ENCODE measurements at regions not wholly inside any gene's neighbourhood (a gene's known extent, or its start where the extent isn't known, plus 50 kb on each side); places are given as distances from the start of the nearest gene placed in this dataset.

GRCh38 chr18:76161983-76162382 is 333.1 kb downstream of the ZNF516 start:
- WGBS (ENCODE audit: insufficient coverage, low lambda C conversion rate), result no CpG with 5 or more reads among the region's 1 CpG
- no peaks in the 10 kb centered on the region for H3K4me1 ChIP-seq (ENCODE audit: control insufficient read depth, insufficient read depth, low read length)

GRCh38 chr18:76153691-76154090 is 341.4 kb downstream of the ZNF516 start:
- Histone ChIP-seq H3K4me3 (ENCODE audit: low read length) (no peak overlapping the region), H3K27me3 (ENCODE audit: control insufficient read depth, insufficient read depth, low read length) (no peaks in the 10 kb centered on the region), H3K36me3 (ENCODE audit: control insufficient read depth, insufficient read depth, low read length) (no peaks in the 10 kb centered on the region), H3K4me1 (ENCODE audit: control insufficient read depth, insufficient read depth, low read length) (no peaks in the 10 kb centered on the region), H3K9me3 (ENCODE audit: control insufficient read depth, low read depth, low read length) (no peaks in the 10 kb centered on the region), H3K27ac (ENCODE audit: low read length) (no peak overlapping the region)
- no peak for DNase-seq
- 82% methylated on average over 4 of the region's 17 CpGs for WGBS (ENCODE audit: insufficient coverage, low lambda C conversion rate)

More at GRCh38 chr18:76161983-76162382, 333.1 kb downstream of the ZNF516 start:
- DNase-seq, result no peak
- no peaks in the 10 kb centered on the region for H3K9me3 ChIP-seq (ENCODE audit: control insufficient read depth, low read depth, low read length)
- no peak overlapping the region for H3K4me3 ChIP-seq (ENCODE audit: low read length)
- no peaks in the 10 kb centered on the region for H3K27me3 ChIP-seq (ENCODE audit: control insufficient read depth, insufficient read depth, low read length)
- H3K36me3 ChIP-seq (ENCODE audit: control insufficient read depth, insufficient read depth, low read length), result no peaks in the 10 kb centered on the region
- no peak overlapping the region for H3K27ac ChIP-seq (ENCODE audit: low read length)

GRCh38 chr18:76149734-76150133 is 345.3 kb downstream of the ZNF516 start:
- no peaks in the 10 kb centered on the region for H3K36me3 ChIP-seq (ENCODE audit: control insufficient read depth, insufficient read depth, low read length)
- no peak overlapping the region for H3K4me3 ChIP-seq (ENCODE audit: low read length)
- no peak for DNase-seq
- no peaks in the 10 kb centered on the region for H3K27me3 ChIP-seq (ENCODE audit: control insufficient read depth, insufficient read depth, low read length)
- peaks cover 3% of the 10 kb centered on the region for H3K9me3 ChIP-seq (ENCODE audit: control insufficient read depth, low read depth, low read length)
- no peak overlapping the region for H3K27ac ChIP-seq (ENCODE audit: low read length)
- 90% methylated on average over 2 of the region's 7 CpGs for WGBS (ENCODE audit: insufficient coverage, low lambda C conversion rate)
- no peaks in the 10 kb centered on the region for H3K4me1 ChIP-seq (ENCODE audit: control insufficient read depth, insufficient read depth, low read length)

GRCh38 chr18:76149284-76149683 is 345.8 kb downstream of the ZNF516 start:
- peaks cover 3% of the 10 kb centered on the region for H3K9me3 ChIP-seq (ENCODE audit: control insufficient read depth, low read depth, low read length)
- no peak overlapping the region for H3K4me3 ChIP-seq (ENCODE audit: low read length)
- H3K4me1 ChIP-seq (ENCODE audit: control insufficient read depth, insufficient read depth, low read length), result no peaks in the 10 kb centered on the region
- DNase-seq, result no peak
- no peaks in the 10 kb centered on the region for H3K36me3 ChIP-seq (ENCODE audit: control insufficient read depth, insufficient read depth, low read length)
- 96% methylated on average over 4 of the region's 4 CpGs for WGBS (ENCODE audit: insufficient coverage, low lambda C conversion rate)
- H3K27me3 ChIP-seq (ENCODE audit: control insufficient read depth, insufficient read depth, low read length), result no peaks in the 10 kb centered on the region
- no peak overlapping the region for H3K27ac ChIP-seq (ENCODE audit: low read length)

- H3K9me3 ChIP-seq (ENCODE audit: control insufficient read depth, low read depth, low read length), result peaks cover 3% of the 10 kb centered on the region
- DNase-seq, result no peak
- 100% methylated on average over 1 of the region's 23 CpGs for WGBS (ENCODE audit: insufficient coverage, low lambda C conversion rate)
- no peak overlapping the region for H3K27ac ChIP-seq (ENCODE audit: low read length)
- H3K4me1 ChIP-seq (ENCODE audit: control insufficient read depth, insufficient read depth, low read length), result no peaks in the 10 kb centered on the region
- H3K36me3 ChIP-seq (ENCODE audit: control insufficient read depth, insufficient read depth, low read length), result no peaks in the 10 kb centered on the region
- no peaks in the 10 kb centered on the region for H3K27me3 ChIP-seq (ENCODE audit: control insufficient read depth, insufficient read depth, low read length)
- no peak overlapping the region for H3K4me3 ChIP-seq (ENCODE audit: low read length)
Measured at GRCh38 chr18:76145521-76146376, 349.3 kb downstream of the ZNF516 start.

GRCh38 chr18:76144844-76145243 is 350.2 kb downstream of the ZNF516 start:
- Histone ChIP-seq H3K4me1 (ENCODE audit: control insufficient read depth, insufficient read depth, low read length) (no peaks in the 10 kb centered on the region), H3K36me3 (ENCODE audit: control insufficient read depth, insufficient read depth, low read length) (no peaks in the 10 kb centered on the region), H3K9me3 (ENCODE audit: control insufficient read depth, low read depth, low read length) (peaks cover 3% of the 10 kb centered on the region), H3K27ac (ENCODE audit: low read length) (no peak overlapping the region), H3K4me3 (ENCODE audit: low read length) (no peak overlapping the region), H3K27me3 (ENCODE audit: control insufficient read depth, insufficient read depth, low read length) (no peaks in the 10 kb centered on the region)
- DNase-seq, result no peak
- 76% methylated on average over 5 of the region's 18 CpGs for WGBS (ENCODE audit: insufficient coverage, low lambda C conversion rate)

- H3K27ac ChIP-seq (ENCODE audit: low read length), result no peak overlapping the region
- no CpG with 5 or more reads among the region's 2 CpGs for WGBS (ENCODE audit: insufficient coverage, low lambda C conversion rate)
- no peak for DNase-seq
- no peak overlapping the region for H3K4me3 ChIP-seq (ENCODE audit: low read length)
- H3K27me3 ChIP-seq (ENCODE audit: control insufficient read depth, insufficient read depth, low read length), result no peaks in the 10 kb centered on the region
- H3K4me1 ChIP-seq (ENCODE audit: control insufficient read depth, insufficient read depth, low read length), result no peaks in the 10 kb centered on the region
- no peaks in the 10 kb centered on the region for H3K36me3 ChIP-seq (ENCODE audit: control insufficient read depth, insufficient read depth, low read length)
- peaks cover 3% of the 10 kb centered on the region for H3K9me3 ChIP-seq (ENCODE audit: control insufficient read depth, low read depth, low read length)
Measured at GRCh38 chr18:76142611-76143010, 352.4 kb downstream of the ZNF516 start.

- DNase-seq, result no peak
- no CpG with 5 or more reads among the region's 1 CpG for WGBS (ENCODE audit: insufficient coverage, low lambda C conversion rate)
- Histone ChIP-seq H3K4me3 (ENCODE audit: low read length) (no peak overlapping the region), H3K36me3 (ENCODE audit: control insufficient read depth, insufficient read depth, low read length) (no peaks in the 10 kb centered on the region), H3K27ac (ENCODE audit: low read length) (no peak overlapping the region), H3K27me3 (ENCODE audit: control insufficient read depth, insufficient read depth, low read length) (no peaks in the 10 kb centered on the region), H3K9me3 (ENCODE audit: control insufficient read depth, low read depth, low read length) (no peaks in the 10 kb centered on the region), H3K4me1 (ENCODE audit: control insufficient read depth, insufficient read depth, low read length) (no peaks in the 10 kb centered on the region)
Measured at GRCh38 chr18:76139844-76140243, 355.2 kb downstream of the ZNF516 start.

- no peak overlapping the region for H3K4me3 ChIP-seq (ENCODE audit: low read length)
- no peak for DNase-seq
- H3K27ac ChIP-seq (ENCODE audit: low read length), result no peak overlapping the region
- no peaks in the 10 kb centered on the region for H3K4me1 ChIP-seq (ENCODE audit: control insufficient read depth, insufficient read depth, low read length)
- H3K36me3 ChIP-seq (ENCODE audit: control insufficient read depth, insufficient read depth, low read length), result no peaks in the 10 kb centered on the region
- WGBS (ENCODE audit: insufficient coverage, low lambda C conversion rate), result no CpG with 5 or more reads among the region's 6 CpGs
- no peaks in the 10 kb centered on the region for H3K27me3 ChIP-seq (ENCODE audit: control insufficient read depth, insufficient read depth, low read length)
- no peaks in the 10 kb centered on the region for H3K9me3 ChIP-seq (ENCODE audit: control insufficient read depth, low read depth, low read length)
Measured at GRCh38 chr18:76137216-76137615, 357.8 kb downstream of the ZNF516 start.

- no peak for DNase-seq
- H3K27me3 ChIP-seq (ENCODE audit: control insufficient read depth, insufficient read depth, low read length), result no peaks in the 10 kb centered on the region
- no peaks in the 10 kb centered on the region for H3K36me3 ChIP-seq (ENCODE audit: control insufficient read depth, insufficient read depth, low read length)
- no peaks in the 10 kb centered on the region for H3K9me3 ChIP-seq (ENCODE audit: control insufficient read depth, low read depth, low read length)
- WGBS (ENCODE audit: insufficient coverage, low lambda C conversion rate), result 98% methylated on average over 7 of the region's 10 CpGs
- H3K4me1 ChIP-seq (ENCODE audit: control insufficient read depth, insufficient read depth, low read length), result no peaks in the 10 kb centered on the region
- H3K27ac ChIP-seq (ENCODE audit: low read length), result no peak overlapping the region
- H3K4me3 ChIP-seq (ENCODE audit: low read length), result no peak overlapping the region
Measured at GRCh38 chr18:76136701-76137100, 358.3 kb downstream of the ZNF516 start.

- no peaks in the 10 kb centered on the region for H3K27me3 ChIP-seq (ENCODE audit: control insufficient read depth, insufficient read depth, low read length)
- H3K9me3 ChIP-seq (ENCODE audit: control insufficient read depth, low read depth, low read length), result no peaks in the 10 kb centered on the region
- H3K36me3 ChIP-seq (ENCODE audit: control insufficient read depth, insufficient read depth, low read length), result no peaks in the 10 kb centered on the region
- H3K4me1 ChIP-seq (ENCODE audit: control insufficient read depth, insufficient read depth, low read length), result no peaks in the 10 kb centered on the region
- no peak overlapping the region for H3K27ac ChIP-seq (ENCODE audit: low read length)
- DNase-seq, result no peak
- no peak overlapping the region for H3K4me3 ChIP-seq (ENCODE audit: low read length)
- WGBS (ENCODE audit: insufficient coverage, low lambda C conversion rate), result no CpG with 5 or more reads among the region's 1 CpG
Measured at GRCh38 chr18:76134628-76135027, 360.4 kb downstream of the ZNF516 start.
